HG03039 (cell line): ENCODE measurements at regions not wholly inside any gene's neighbourhood (a gene's known extent, or its start where the extent isn't known, plus 50 kb on each side); places are given as distances from the start of the nearest gene placed in this dataset.

Source experiments
- ATAC-seq: cut with Tn5 transposase; IDR thresholded peaks from one replicate; pipeline ENCODE4 v1.9.1; 2021; ENCODE audit warnings: mild to moderate bottlenecking, moderate library complexity; ENCODE audit not compliant: unreplicated experiment

DNA sequence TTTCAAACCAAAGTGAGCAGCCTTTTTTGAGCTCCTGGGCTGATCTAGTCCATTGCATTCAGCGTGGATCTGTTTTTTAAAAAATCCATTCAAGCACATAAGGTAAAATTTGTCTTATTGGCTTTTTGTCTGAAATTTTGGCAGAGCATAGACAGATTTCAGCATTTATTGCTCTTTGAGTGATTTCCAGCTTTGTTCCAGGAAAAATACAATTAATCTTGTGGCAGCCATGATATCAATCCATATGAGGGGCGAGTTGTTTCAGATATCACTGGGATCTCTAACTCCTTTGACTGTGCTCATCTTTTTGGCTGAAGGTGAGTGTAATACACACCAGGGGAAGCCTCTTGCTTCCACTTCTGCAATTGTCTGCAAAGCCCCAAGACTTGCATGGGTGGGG, 523.9 kb downstream of the SLC4A3 start:
- no peak for ATAC-seq

- no peak for ATAC-seq
These were observed 525.0 kb downstream of the SLC4A3 start for GRCh38 chr2:220152281-220152935.

GRCh38 chr2:220153118-220153517, 525.7 kb downstream of the SLC4A3 start:
- ATAC-seq: no peak

DNA sequence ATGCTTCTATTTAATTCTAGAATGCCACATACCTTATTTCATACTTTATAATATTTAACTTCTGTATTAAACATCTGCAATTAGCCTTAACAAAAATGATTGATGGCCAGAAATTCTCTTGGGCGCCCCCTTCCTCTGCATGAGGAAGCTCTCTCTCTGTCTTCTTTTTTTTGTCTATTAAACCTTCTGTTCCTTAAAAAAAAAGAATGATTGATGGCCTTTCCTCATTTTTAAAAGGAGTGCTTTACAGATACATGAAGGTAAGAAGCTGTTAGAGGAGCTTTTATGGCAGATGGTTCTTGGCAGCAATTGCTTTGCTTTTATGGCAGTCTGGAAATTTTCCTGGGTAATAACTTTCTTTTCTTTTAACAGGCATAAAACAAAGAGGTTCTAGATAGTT, 526.9 kb downstream of the SLC4A3 start:
- no peak for ATAC-seq

GRCh38 chr2:220157312-220157711, 529.9 kb downstream of the SLC4A3 start:
- no peak for ATAC-seq

DNA sequence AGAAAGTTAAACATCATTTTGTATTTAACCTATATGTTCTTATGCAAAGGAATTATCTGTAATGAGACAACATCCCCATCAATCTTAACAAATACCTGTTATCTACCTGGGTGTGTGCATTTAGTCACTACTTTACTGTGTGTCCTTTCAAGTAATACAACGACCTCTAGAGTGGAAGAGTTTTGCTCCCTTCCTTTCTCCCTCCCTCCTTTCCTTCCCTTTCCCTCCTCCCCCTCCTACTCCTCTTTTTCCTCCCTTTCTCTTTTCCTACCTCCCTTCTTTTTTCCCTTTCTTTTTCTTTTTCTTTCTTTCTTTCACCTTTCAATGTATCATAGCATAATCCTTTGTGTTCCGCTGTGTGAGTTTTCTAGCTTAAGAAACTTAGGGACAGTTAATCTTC, 532.3 kb downstream of the SLC4A3 start:
- ATAC-seq: no peak

DNA sequence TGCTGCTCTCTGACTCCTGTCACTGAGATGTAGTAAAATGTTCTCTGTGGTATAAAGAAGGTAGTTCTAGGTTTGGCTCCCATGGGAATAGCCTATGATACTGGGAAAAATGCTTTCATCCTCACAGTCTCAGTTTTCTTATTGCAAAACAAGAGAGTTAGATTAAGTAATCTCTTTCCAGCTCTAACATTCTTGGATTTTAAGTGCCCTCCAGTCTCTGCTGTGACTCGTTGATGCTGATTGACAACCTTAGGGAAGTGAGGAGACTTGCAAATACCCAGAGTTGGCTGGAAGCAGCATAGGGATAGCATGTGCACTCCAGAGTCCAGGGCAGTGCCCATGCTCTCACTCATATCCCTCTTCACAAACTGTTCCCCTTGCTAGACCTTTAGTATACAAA, 534.9 kb downstream of the SLC4A3 start:
- no peak for ATAC-seq

- ATAC-seq: no peak
These were observed 536.1 kb downstream of the SLC4A3 start for GRCh38 chr2:220163486-220163885.

- no peak for ATAC-seq
These were observed 538.0 kb downstream of the SLC4A3 start for GRCh38 chr2:220165401-220165800.

- ATAC-seq: no peak
These were observed 539.2 kb downstream of the SLC4A3 start for GRCh38 chr2:220166616-220167015.

- ATAC-seq: no peak
These were observed 540.5 kb downstream of the SLC4A3 start for GRCh38 chr2:220167956-220168355.

GRCh38 chr2:220168891-220169546, 541.6 kb downstream of the SLC4A3 start:
- no peak for ATAC-seq

DNA sequence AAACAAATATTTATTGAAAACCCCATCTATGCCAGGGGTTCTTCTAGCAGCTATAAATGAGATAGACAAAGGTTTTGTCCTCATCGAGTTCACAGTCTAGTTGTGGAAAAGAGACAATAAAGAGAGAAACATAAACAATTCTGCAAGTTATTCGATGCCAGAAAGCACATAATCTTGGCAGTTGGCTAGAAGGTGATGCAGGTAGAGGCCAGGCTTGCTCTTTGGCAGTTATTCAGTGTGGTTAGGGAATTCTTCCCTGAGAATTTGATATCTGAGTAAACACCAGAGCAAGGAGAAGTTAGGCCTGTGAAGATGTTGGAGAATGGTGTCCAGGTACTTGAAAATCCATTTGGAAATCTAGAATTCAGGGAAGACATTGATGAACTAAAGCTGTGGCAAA, 547.4 kb downstream of the SLC4A3 start:
- ATAC-seq: no peak

DNA sequence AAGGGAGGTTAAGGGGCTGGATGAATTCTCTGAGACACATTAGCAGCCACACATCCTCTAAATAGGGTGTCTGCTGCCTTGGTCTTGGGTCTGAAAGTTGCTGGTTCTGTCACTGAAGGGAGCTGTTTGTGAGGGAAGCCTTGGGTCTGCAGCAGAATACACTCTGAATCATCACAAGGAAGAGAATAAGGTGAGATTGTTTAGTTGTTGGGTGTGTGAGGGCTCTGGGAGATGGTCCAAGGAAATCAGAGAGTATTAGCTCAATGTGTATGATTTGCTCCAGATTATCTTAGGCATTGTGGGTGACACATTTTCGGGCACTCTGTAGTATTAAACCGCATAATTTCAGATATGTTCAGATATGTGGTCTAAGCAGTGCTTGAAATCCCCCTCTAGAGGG, 548.5 kb downstream of the SLC4A3 start:
- ATAC-seq: no peak

DNA sequence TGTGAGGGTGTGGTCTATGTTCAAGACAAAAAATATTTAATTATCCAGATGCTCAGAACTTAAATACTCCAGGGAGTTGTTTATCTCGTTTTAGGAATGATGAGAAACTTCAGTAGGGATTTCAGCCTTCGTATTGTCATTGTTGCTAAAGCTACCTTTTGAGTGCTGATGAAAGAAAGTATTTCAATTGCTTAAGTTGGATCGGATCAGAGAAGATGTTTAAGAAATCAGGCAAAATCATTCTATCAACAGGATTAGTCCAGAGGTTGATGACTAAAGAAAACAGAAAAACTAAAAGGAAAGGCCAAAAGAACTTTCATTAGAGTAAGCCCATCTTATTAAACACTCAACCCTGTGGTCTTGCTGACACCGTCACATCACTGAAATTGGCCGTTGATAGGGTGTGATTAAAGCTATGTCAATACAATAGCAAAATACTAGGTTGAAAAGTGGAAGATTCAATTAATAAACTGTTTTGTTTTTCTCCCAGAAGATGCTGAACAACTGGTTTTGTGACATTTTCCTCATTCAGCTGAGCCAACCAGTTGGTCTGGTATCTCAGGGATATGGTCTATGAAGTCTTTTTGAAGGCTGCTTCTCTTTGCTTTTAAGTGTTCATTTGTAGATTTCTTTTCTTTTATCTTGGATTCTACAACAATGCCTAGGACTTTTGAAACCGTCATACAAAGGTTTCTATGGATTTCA, 551.7 kb downstream of the SLC4A3 start:
- ATAC-seq: no peak

DNA sequence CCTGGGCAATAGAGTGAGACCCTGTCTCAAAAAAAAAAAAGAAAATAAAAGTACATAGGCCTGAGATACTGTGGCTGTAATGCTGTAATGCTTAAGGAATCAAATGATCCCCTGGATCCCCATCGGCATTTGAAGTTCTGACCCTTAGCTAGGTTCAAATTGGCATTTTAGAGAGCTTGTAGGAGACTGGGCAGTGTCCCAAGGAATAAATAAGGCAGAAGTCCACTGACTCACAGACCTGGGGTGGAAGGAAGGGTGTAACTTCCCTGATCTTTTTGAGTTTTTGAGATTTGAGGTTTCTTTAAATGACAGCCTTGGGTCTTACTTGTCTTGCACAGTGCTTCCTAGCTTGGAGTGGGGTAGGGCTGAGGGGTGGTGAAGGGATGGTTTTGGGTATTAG, 553.7 kb downstream of the SLC4A3 start:
- ATAC-seq: no peak

- no peak for ATAC-seq
These were observed 555.4 kb downstream of the SLC4A3 start for GRCh38 chr2:220182790-220183189.

- no peak for ATAC-seq
These were observed 558.4 kb downstream of the SLC4A3 start for GRCh38 chr2:220185766-220186305.

- ATAC-seq: no peak
These were observed 560.6 kb downstream of the SLC4A3 start for GRCh38 chr2:220188031-220188430.

GRCh38 chr2:220191031-220191430, 563.6 kb downstream of the SLC4A3 start:
- no peak for ATAC-seq

- ATAC-seq: no peak
These were observed 564.3 kb downstream of the SLC4A3 start for GRCh38 chr2:220191737-220192136.
